H9 (cell line): ENCODE measurements at regions not wholly inside any gene's neighbourhood (a gene's known extent, or its start where the extent isn't known, plus 50 kb on each side); places are given as distances from the start of the nearest gene placed in this dataset.

Experiments
- DNase-seq: peaks from one replicate; pipeline ENCODE4 v3.0.0-alpha.2; 2017
- H2AFZ ChIP-seq: one replicate; pipeline ENCODE4 v1.6.1; 2013; ENCODE audit warnings: mild to moderate bottlenecking, low read length, control low read depth, moderate library complexity
- H2AK5ac ChIP-seq: 2 replicates; pipeline ENCODE4 v1.6.1; 2013; ENCODE audit warnings: low read length, control low read depth, mixed read lengths; ENCODE audit not compliant: insufficient read length
- H2BK120ac ChIP-seq: one replicate; pipeline ENCODE4 v1.6.1; 2013; ENCODE audit warnings: low read depth, mild to moderate bottlenecking, low read length, control low read depth, inconsistent platforms; ENCODE audit not compliant: poor library complexity, severe bottlenecking
- H2BK12ac ChIP-seq: 2 replicates; pipeline ENCODE4 v1.6.1; 2013; ENCODE audit warnings: low read length, control low read depth, mixed read lengths, low read depth; ENCODE audit not compliant: insufficient read length
- H2BK15ac ChIP-seq: 2 replicates; pipeline ENCODE4 v1.6.1; 2013; ENCODE audit warnings: low read depth, low read length, control low read depth
- H2BK20ac ChIP-seq: one replicate; pipeline ENCODE4 v1.6.1; 2013; ENCODE audit warnings: low read depth, mild to moderate bottlenecking, low read length, control low read depth, inconsistent platforms; ENCODE audit not compliant: poor library complexity, severe bottlenecking
- H2BK5ac ChIP-seq: 2 replicates; pipeline ENCODE4 v1.6.1; 2013; ENCODE audit warnings: low read length, control low read depth, mixed read lengths; ENCODE audit not compliant: insufficient read length
- H3K14ac ChIP-seq: 2 replicates; pipeline ENCODE4 v1.6.1; 2013; ENCODE audit warnings: low read length, control low read depth; ENCODE audit not compliant: insufficient read depth
- H3K18ac ChIP-seq: 2 replicates; pipeline ENCODE4 v1.6.1; 2013; ENCODE audit warnings: low read depth, mild to moderate bottlenecking, mixed read lengths, low read length, control low read depth; ENCODE audit not compliant: insufficient read length
- H3K23ac ChIP-seq: 2 replicates; pipeline ENCODE4 v1.6.1; 2013; ENCODE audit warnings: low read length, control low read depth, mixed read lengths, low read depth; ENCODE audit not compliant: insufficient read length
- H3K23me2 ChIP-seq: 2 replicates; pipeline ENCODE4 v1.6.1; 2013; ENCODE audit warnings: low read depth, mild to moderate bottlenecking, mixed read lengths, low read length, control low read depth; ENCODE audit not compliant: insufficient read length, poor library complexity, severe bottlenecking
- H3K27ac ChIP-seq: 2 replicates; pipeline ENCODE4 v1.5.1; 2013; ENCODE audit warnings: low read length, control low read depth, mixed read lengths, low read depth; ENCODE audit not compliant: insufficient read length
- H3K27me3 ChIP-seq: 2 replicates; pipeline ENCODE4 v1.6.1; 2013; ENCODE audit warnings: low read length, control low read depth, inconsistent platforms; ENCODE audit not compliant: insufficient read depth
- H3K4ac ChIP-seq: 2 replicates; pipeline ENCODE4 v1.6.1; 2013; ENCODE audit warnings: low read depth, mild to moderate bottlenecking, control low read depth, inconsistent platforms, low read length, moderate library complexity
- H3K4me1 ChIP-seq: 2 replicates; pipeline ENCODE4 v1.6.1; 2013; ENCODE audit warnings: low read length, control low read depth, inconsistent platforms; ENCODE audit not compliant: insufficient read depth
- H3K4me2 ChIP-seq: 2 replicates; pipeline ENCODE4 v1.6.1; 2013; ENCODE audit warnings: low read length, control low read depth, mixed read lengths; ENCODE audit not compliant: insufficient read length, insufficient read depth
- H3K56ac ChIP-seq: 2 replicates; pipeline ENCODE4 v1.6.1; 2013; ENCODE audit warnings: low read depth, mild to moderate bottlenecking, mixed read lengths, low read length, control low read depth; ENCODE audit not compliant: insufficient read length
- H3K79me1 ChIP-seq: 2 replicates; pipeline ENCODE4 v1.6.1; 2013; ENCODE audit warnings: low read depth, mild to moderate bottlenecking, moderate library complexity, low read length, control low read depth, inconsistent platforms; ENCODE audit not compliant: insufficient read depth, poor library complexity, severe bottlenecking
- H3K79me2 ChIP-seq: 2 replicates; pipeline ENCODE4 v1.6.1; 2013; ENCODE audit warnings: low read length, control low read depth, inconsistent platforms; ENCODE audit not compliant: insufficient read depth
- H3K9ac ChIP-seq: 2 replicates; pipeline ENCODE4 v1.6.1; 2013; ENCODE audit warnings: low read length, control low read depth, mixed read lengths; ENCODE audit not compliant: insufficient read length; ENCODE audit errors: extremely low read depth
- H3K9me3 ChIP-seq: one replicate; pipeline ENCODE4 v1.6.1; 2013; ENCODE audit warnings: low read depth, low read length, inconsistent platforms; ENCODE audit not compliant: control insufficient read depth
- H3T11ph ChIP-seq: one replicate; pipeline ENCODE4 v1.6.1; 2013; ENCODE audit warnings: mild to moderate bottlenecking, low read length, control low read depth, inconsistent platforms
- H4K20me1 ChIP-seq: one replicate; pipeline ENCODE4 v1.6.1; 2013; ENCODE audit not compliant: control insufficient read depth, insufficient read length, insufficient read depth
- H4K5ac ChIP-seq: 2 replicates; pipeline ENCODE4 v1.6.1; 2013; ENCODE audit warnings: low read depth, mild to moderate bottlenecking, mixed read lengths, low read length, control low read depth; ENCODE audit not compliant: insufficient read length
- H4K8ac ChIP-seq: replicated peaks from 2 replicates; pipeline ENCODE4 v1.6.1; 2013; ENCODE audit warnings: low read length, control low read depth, mixed read lengths, low read depth; ENCODE audit not compliant: insufficient read length
- H4K91ac ChIP-seq: 2 replicates; pipeline ENCODE4 v1.6.1; 2013; ENCODE audit warnings: low read depth, mild to moderate bottlenecking, moderate library complexity, mixed read lengths, low read length, control low read depth; ENCODE audit not compliant: insufficient read length
- H3K27ac Mint-ChIP-seq, 3 experiments: 2 replicates in 2 of 3; 3 replicates in 1 of 3; pipeline ENCODE4 v1.8.0; 2020 to 2021; ENCODE audit warnings: mixed read lengths in 3 of 3, mild to moderate bottlenecking in 1 of 3, moderate library complexity in 1 of 3
- H3K27me3 Mint-ChIP-seq: 2 replicates; pipeline ENCODE4 v1.8.0; 2021; ENCODE audit warnings: low read depth, mild to moderate bottlenecking, moderate library complexity, mixed read lengths
- H3K36me3 Mint-ChIP-seq, 3 experiments: 2 replicates in 2 of 3; 3 replicates in 1 of 3; pipeline ENCODE4 v1.8.0; 2020 to 2021; ENCODE audit warnings: low read depth in 3 of 3, mixed read lengths in 3 of 3; ENCODE audit not compliant: insufficient read depth in 1 of 3
- H3K4me1 Mint-ChIP-seq, 2 experiments: 2 replicates each; pipeline ENCODE4 v1.8.0; 2020; ENCODE audit warnings: mixed read lengths in 2 of 2
- H3K4me3 Mint-ChIP-seq, 2 experiments: 2 replicates in 1 of 2; 3 replicates in 1 of 2; pipeline ENCODE4 v1.8.0; 2020 to 2021; ENCODE audit warnings: mild to moderate bottlenecking in 2 of 2, mixed read lengths in 2 of 2, moderate library complexity in 1 of 2
- H3K9me3 Mint-ChIP-seq, 2 experiments: 2 replicates in 1 of 2; 3 replicates in 1 of 2; pipeline ENCODE4 v1.8.0; 2020; ENCODE audit warnings: mild to moderate bottlenecking in 2 of 2, mixed read lengths in 2 of 2, moderate library complexity in 1 of 2
- WGBS: extraction: QIAGEN DNeasy Blood & Tissue Kit; methylation state at CpG from one replicate; pipeline ENCODE4 v1.1.7; 2013; ENCODE audit warnings: missing lambda C conversion rate, low lambda C conversion rate, mixed read lengths; ENCODE audit not compliant: insufficient read length; ENCODE audit errors: extremely low coverage; 5-methylcytosine and 5-hydroxymethylcytosine counted together
- TF ChIP-seq, protein P1 (sequence below): fragments of 200-600 bp; sonication (generic); conservative IDR thresholded peaks from 3 replicates; pipeline ENCODE4 v1.8.0; 2021; ENCODE audit warnings: antibody characterized with exemption, mild to moderate bottlenecking

DNA sequence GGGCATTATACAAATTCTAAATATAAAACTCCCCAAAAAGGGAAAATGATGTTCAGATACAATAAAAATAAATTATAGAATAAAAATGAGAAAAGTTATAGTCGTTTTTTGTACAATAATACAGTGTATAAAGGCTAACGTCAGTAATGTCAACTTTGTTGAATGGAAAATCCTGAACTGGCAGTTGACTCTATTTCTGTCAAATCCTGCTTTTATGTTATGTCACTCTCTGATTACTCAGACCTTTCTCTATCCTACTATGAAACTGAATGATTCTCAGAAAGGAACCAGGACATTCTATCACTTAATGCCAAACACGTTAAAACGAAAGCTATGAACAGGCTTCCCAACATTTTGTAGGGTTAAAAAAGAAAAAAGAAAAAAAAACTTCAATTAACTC is 636.4 kb downstream of the USP25 start:
- Histone ChIP-seq H2BK5ac (no peak overlapping the region), H4K8ac (no peak overlapping the region), H3T11ph (no peak overlapping the region), H3K79me1 (no peaks in the 10 kb centered on the region), H3K4me1 (no peaks in the 10 kb centered on the region), H3K14ac (no peak overlapping the region), H3K79me2 (no peaks in the 10 kb centered on the region), H3K23ac (no peak overlapping the region), H3K9ac (no peak overlapping the region), H4K91ac (no peak overlapping the region), H2AK5ac (no peak overlapping the region), H3K56ac (no peak overlapping the region), H3K27me3 (no peaks in the 10 kb centered on the region), H2BK120ac (no peak overlapping the region), H4K5ac (no peak overlapping the region), H2BK12ac (no peak overlapping the region), H3K27ac (no peak overlapping the region), H3K18ac (no peak overlapping the region), H2BK20ac (no peak overlapping the region), H4K20me1 (no peaks in the 10 kb centered on the region), H2AFZ (no peak overlapping the region), H3K4me2 (no peak overlapping the region), H3K23me2 (no peaks in the 10 kb centered on the region), H2BK15ac (no peak overlapping the region), H3K9me3 (no peaks in the 10 kb centered on the region), H3K4ac (no peak overlapping the region)
- H3K27me3 Mint-ChIP-seq, result no peaks in the 10 kb centered on the region
- no peak for DNase-seq
- peaks cover 2 to 4% of the 10 kb centered on the region in 2 experiments; a peak in 2 of 4 replicates for H3K4me1 Mint-ChIP-seq
- no peak overlapping the region for H3K27ac Mint-ChIP-seq
- no peaks in the 10 kb centered on the region for H3K36me3 Mint-ChIP-seq
- no peaks in the 10 kb centered on the region for H3K9me3 Mint-ChIP-seq
- no CpG with 5 or more reads among the region's 4 CpGs for WGBS
- TF ChIP-seq, protein P1, sequence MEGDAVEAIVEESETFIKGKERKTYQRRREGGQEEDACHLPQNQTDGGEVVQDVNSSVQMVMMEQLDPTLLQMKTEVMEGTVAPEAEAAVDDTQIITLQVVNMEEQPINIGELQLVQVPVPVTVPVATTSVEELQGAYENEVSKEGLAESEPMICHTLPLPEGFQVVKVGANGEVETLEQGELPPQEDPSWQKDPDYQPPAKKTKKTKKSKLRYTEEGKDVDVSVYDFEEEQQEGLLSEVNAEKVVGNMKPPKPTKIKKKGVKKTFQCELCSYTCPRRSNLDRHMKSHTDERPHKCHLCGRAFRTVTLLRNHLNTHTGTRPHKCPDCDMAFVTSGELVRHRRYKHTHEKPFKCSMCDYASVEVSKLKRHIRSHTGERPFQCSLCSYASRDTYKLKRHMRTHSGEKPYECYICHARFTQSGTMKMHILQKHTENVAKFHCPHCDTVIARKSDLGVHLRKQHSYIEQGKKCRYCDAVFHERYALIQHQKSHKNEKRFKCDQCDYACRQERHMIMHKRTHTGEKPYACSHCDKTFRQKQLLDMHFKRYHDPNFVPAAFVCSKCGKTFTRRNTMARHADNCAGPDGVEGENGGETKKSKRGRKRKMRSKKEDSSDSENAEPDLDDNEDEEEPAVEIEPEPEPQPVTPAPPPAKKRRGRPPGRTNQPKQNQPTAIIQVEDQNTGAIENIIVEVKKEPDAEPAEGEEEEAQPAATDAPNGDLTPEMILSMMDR, result no peak
- no peak overlapping the region for H3K4me3 Mint-ChIP-seq
